HG02884 (cell line): ENCODE measurements at regions not wholly inside any gene's neighbourhood (a gene's known extent, or its start where the extent isn't known, plus 50 kb on each side); places are given as distances from the start of the nearest gene placed in this dataset.

Source experiments
- ATAC-seq: cut with Tn5 transposase; IDR thresholded peaks from one replicate; pipeline ENCODE4 v1.9.1; 2021; ENCODE audit warnings: mild to moderate bottlenecking, moderate library complexity; ENCODE audit not compliant: unreplicated experiment

GRCh38 chr7:3193379-3194120 is 107.5 kb upstream of the SDK1 start:
- ATAC-seq = no peak

DNA sequence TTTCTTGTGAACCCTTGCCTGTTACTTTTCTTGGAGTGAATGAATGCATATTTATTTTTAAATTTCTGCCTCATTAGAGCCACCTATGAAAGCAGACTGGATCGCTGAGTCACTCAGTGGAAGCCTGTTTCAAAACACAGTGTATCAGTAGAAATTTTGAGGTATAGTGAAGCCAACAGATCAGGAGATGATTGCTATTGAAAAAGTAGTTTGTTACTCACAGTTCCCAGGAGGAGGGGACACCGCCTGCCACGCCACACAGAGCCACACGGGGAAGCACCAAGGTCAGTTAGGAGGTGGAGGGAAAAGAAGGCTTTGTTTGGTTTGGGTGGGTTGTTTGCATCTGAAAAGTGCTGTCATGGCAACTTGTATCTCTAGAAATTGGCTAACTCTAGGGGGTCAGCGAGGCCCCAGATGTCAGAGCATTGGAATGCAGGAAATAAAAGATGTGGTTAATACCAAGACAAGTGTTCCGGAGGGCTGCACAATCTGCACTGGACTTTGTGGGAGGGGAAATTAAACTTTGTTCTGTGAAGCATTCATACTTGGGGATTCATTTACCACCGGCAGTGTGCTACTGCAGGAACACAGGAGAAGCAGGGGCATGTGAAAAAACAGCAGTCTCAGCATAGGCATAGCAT is 106.4 kb upstream of the SDK1 start:
- no peak for ATAC-seq

DNA sequence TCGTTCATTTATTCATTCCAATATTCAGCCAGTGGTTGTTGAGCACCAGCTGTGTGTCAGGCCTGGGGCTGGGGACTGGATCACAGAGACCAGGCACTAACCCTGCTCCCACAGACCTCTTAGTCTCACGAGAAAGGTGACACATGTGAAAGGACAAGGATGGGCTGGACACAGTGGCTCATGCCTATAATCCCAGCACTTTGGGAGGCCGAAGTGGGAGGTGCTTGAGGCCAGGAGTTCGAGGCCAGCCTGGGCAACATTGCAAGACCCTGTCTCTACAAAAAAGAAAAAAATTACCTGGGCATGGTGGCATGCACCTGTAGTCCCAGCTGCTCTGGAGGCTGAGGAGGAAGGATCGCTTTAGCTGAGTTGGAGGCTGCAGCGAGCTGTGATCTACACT is 105.9 kb upstream of the SDK1 start:
- no peak for ATAC-seq

GRCh38 chr7:3196629-3197400 is 104.2 kb upstream of the SDK1 start:
- ATAC-seq = no peak

GRCh38 chr7:3197567-3198213 is 103.4 kb upstream of the SDK1 start:
- no peak for ATAC-seq

DNA sequence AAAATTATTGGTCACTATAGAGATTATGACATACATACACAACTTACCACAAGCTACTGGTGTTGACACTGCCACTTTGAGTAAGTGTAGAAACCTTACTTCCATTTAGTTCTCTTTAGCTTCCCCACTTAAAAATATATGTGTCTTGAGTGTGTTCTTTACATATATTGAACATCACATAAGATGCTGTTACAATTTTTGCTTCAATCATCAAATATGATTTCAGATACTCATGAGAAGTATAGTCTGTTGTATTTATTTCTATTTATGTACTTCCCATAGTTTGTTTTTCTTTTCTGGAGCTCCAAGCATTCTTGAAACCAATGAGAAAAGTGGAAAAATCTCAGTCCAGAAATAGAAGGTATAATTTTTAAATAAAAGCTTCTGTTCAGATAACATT is 102.7 kb upstream of the SDK1 start:
- no peak for ATAC-seq

GRCh38 chr7:3200504-3200903 is 100.5 kb upstream of the SDK1 start:
- ATAC-seq = peak; percentile 66

- ATAC-seq = no peak
Observed at GRCh38 chr7:3201306-3201705, 99.7 kb upstream of the SDK1 start.

- no peak for ATAC-seq
Observed at GRCh38 chr7:3201937-3202710, 98.9 kb upstream of the SDK1 start.

DNA sequence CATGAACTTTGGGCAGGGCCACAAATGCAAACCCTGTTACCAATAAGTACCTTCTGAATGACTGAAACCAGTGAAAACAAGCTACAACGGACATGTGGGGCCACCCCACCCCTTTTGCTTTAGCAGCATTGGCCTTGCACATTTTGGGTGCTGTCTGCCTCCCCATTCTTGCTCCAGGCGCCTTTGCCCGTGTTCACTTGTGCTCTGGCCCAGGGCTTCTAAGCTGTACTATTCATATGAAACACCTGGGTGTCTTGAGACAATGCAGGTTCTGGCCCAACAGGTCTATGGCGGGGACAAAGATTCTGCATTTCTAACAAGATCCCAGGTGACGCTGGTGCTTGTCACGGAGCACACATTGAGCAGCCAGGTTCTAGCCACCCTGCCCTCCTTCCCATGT is 96.5 kb upstream of the SDK1 start:
- ATAC-seq = no peak

- no peak for ATAC-seq
Observed at GRCh38 chr7:3206101-3206500, 95.0 kb upstream of the SDK1 start.

- no peak for ATAC-seq
Observed at GRCh38 chr7:3206771-3207191, 94.3 kb upstream of the SDK1 start.

- ATAC-seq = no peak
Observed at GRCh38 chr7:3207387-3207902, 93.6 kb upstream of the SDK1 start.

GRCh38 chr7:3210531-3210930 is 90.5 kb upstream of the SDK1 start:
- ATAC-seq = no peak

DNA sequence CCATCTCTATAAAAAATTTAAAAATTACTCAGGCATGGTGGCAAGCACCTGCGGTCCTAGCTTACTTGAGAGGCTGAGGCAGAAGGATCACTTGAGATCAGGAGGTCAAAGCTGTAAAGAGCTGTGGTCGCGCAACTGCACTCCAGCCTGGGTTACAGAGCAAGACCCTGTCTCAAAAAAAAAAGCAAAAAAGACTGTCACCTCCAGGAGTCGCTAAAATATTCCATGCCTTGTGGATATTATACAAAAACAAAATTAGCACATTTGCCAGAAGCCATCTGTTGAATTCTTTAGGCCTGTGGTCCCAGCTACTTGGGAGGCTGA is 87.0 kb upstream of the SDK1 start:
- ATAC-seq = no peak

DNA sequence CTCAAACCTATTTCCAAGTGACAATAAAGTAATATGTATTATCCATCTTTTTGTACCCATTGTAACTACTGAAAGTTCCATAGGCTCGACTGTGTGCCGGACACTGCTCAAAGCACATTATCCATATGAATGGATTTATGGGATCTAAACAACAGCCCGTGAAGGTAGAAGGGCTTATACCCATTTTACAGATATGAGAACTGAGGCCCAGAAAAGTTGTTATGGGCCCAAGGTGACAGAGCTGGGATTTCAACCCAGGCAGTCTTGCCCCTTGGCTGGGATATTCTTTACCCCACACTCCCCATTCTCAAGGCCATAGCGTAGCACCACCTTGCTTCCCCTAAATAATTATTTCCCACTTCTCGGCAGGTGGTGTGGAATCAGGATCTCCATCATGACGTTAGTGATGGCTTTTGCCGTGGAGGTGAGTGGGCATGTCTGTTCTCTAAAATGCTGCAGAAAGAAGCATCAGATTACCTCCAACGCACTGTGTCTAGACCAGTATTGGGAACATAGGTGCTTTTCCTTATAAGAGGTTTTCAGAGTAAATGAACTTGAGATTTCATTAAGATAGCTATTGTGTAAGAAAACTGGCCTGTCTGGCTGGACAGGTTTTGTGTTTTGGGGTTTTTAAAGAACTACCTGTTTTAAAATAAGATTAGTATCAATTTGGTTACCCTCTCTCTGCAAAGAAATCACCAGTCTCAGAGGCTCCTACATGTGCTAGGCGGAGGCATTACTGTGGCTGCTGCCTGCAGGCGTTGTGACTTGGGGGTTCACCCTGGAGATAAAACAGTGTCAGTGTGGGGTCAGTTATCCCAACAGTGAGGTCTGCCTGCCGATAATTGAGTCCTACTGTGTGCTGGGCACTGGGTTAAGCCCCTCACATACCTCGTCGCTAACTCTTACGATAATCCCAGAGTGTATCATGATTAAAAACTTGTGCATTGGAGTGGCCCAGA is 85.1 kb upstream of the SDK1 start:
- no peak for ATAC-seq

GRCh38 chr7:3217166-3217565 is 83.9 kb upstream of the SDK1 start:
- no peak for ATAC-seq

DNA sequence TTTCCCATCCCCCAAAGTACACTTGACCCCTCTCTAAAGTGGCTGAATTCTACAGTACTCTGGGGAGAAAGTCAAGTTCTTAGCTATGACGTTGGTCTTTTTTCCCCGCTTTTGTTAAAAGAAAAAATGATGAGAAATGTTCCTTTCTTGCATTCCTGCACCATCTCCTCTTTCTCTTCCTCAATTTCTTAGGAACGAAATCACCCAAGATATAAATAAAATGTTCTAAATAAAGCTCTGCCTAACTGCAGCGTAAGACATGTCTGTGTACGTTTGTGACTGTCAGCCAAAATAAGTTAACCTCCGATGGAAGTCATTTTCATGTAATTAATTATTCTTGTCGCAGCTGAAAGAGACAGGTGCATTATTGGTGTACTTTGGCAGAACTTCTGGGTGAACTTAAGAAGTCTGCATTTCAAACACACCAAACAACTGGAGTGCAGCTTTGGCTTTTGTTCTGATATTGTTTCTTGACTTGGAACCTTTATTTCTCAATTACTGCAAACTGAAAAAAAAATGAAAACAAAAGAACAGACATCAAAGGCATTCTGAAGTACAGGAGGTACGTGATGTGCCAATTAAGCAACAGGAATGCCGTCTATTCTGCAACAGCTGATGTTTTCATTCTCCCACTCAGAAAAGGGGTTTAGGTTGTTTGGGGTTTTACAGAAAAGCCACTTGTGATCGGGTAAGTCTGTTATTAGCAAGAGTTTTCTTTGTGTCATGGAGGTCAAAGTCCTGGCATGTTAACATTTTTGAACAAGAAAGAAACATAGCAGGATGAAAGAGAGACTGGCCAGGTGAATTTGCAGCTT is 82.4 kb upstream of the SDK1 start:
- no peak for ATAC-seq
